ENCODE measurements at regions not wholly inside any gene's neighbourhood (a gene's known extent, or its start where the extent isn't known, plus 50 kb on each side); places are given as distances from the start of the nearest gene placed in this dataset.

GRCh38 chrX:45719751-45720501 is 519.2 kb upstream of the DIPK2B start:
- no peak for FAIRE-seq

- no peak for FAIRE-seq
These were observed 518.0 kb upstream of the DIPK2B start for GRCh38 chrX:45718676-45719075.

GRCh38 chrX:45716750-45717149 is 516.1 kb upstream of the DIPK2B start:
- FAIRE-seq, result no peak

- no peak for FAIRE-seq
These were observed 515.1 kb upstream of the DIPK2B start for GRCh38 chrX:45715748-45716147.

GRCh38 chrX:45714866-45715265 is 514.2 kb upstream of the DIPK2B start:
- FAIRE-seq, result no peak

- no peak for FAIRE-seq
These were observed 511.4 kb upstream of the DIPK2B start for GRCh38 chrX:45712067-45712466.

- FAIRE-seq, result no peak
These were observed 510.6 kb upstream of the DIPK2B start for GRCh38 chrX:45711231-45711630.

GRCh38 chrX:45710081-45710801 is 509.6 kb upstream of the DIPK2B start:
- FAIRE-seq, result no peak

- FAIRE-seq, result no peak
These were observed 508.7 kb upstream of the DIPK2B start for GRCh38 chrX:45709381-45709780.

- no peak for FAIRE-seq
These were observed 498.5 kb upstream of the DIPK2B start for GRCh38 chrX:45699158-45699557.

GRCh38 chrX:45697591-45697990 is 496.9 kb upstream of the DIPK2B start:
- no peak for FAIRE-seq

- FAIRE-seq, result no peak
These were observed 496.1 kb upstream of the DIPK2B start for GRCh38 chrX:45696736-45697135.

GRCh38 chrX:45689971-45690370 is 489.3 kb upstream of the DIPK2B start:
- FAIRE-seq, result no peak

- FAIRE-seq, result no peak
These were observed 483.2 kb upstream of the DIPK2B start for GRCh38 chrX:45683914-45684313.

- FAIRE-seq, result no peak
These were observed 481.2 kb upstream of the DIPK2B start for GRCh38 chrX:45681891-45682290.

- no peak for FAIRE-seq
These were observed 469.2 kb upstream of the DIPK2B start for GRCh38 chrX:45669715-45670340.

GRCh38 chrX:45668686-45669443 is 468.2 kb upstream of the DIPK2B start:
- no peak for FAIRE-seq

GRCh38 chrX:45667666-45668065 is 467.0 kb upstream of the DIPK2B start:
- FAIRE-seq, result no peak

GRCh38 chrX:45664727-45665290 is 464.1 kb upstream of the DIPK2B start:
- FAIRE-seq, result no peak

GRCh38 chrX:45660477-45660876 is 459.8 kb upstream of the DIPK2B start:
- FAIRE-seq, result no peak

- no peak for FAIRE-seq
These were observed 432.7 kb upstream of the DIPK2B start for GRCh38 chrX:45633419-45633818.

GRCh38 chrX:45632506-45632905 is 431.8 kb upstream of the DIPK2B start:
- FAIRE-seq, result no peak

GRCh38 chrX:45630078-45630477 is 429.4 kb upstream of the DIPK2B start:
- no peak for FAIRE-seq

Data from TTC549 (cell line).